ENCODE measurements at regions not wholly inside any gene's neighbourhood (a gene's known extent, or its start where the extent isn't known, plus 50 kb on each side); places are given as distances from the start of the nearest gene placed in this dataset.

- no peaks in the 10 kb centered on the region for H3K27me3 ChIP-seq (ENCODE audit: insufficient read depth, low read length)
- H3K9me3 ChIP-seq (ENCODE audit: insufficient read depth, low read depth, low read length) = 0 out of 2 replicates have a peak, but pooled peaks cover 4% of the 10 kb centered on the region
- no peak overlapping the region for H3K9ac ChIP-seq (ENCODE audit: low read depth, low read length)
- no peak overlapping the region for H3K27ac ChIP-seq (ENCODE audit: low read length)
- H3K36me3 ChIP-seq (ENCODE audit: insufficient read depth, low read depth, low read length) = no peaks in the 10 kb centered on the region
- H3K4me1 ChIP-seq (ENCODE audit: insufficient read depth, low read length) = peaks cover 7% of the 10 kb centered on the region; the same call in 1 of the 2 replicates
- H3K4me3 ChIP-seq (ENCODE audit: low read length) = no peak overlapping the region
These were observed 409.9 kb downstream of the MZT1 start for GRCh38 chr13:72317346-72318109.

DNA sequence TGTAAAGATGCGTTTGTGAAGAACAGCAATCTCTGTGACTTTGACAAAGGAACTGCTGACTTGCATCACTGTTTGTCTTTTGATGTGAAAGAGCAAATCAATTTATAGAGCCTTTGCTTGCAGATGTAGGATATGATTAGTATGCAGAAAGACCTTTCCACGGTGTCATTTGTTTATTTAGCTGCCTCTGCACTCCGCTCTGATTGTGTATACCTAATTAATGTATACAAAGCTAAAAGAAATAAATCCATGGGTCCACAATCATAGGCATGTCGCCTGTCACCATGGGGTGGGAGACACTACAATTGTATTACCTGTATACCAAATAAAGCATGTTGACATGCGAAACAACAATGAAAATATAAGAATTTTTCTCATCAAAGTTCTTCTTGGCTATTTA is 410.7 kb downstream of the MZT1 start:
- Histone ChIP-seq H3K4me1 (ENCODE audit: insufficient read depth, low read length) (peaks cover 7% of the 10 kb centered on the region; the same call in 1 of the 2 replicates), H3K36me3 (ENCODE audit: insufficient read depth, low read depth, low read length) (no peaks in the 10 kb centered on the region), H3K9me3 (ENCODE audit: insufficient read depth, low read depth, low read length) (0 out of 2 replicates have a peak, but pooled peaks cover 4% of the 10 kb centered on the region), H3K27ac (ENCODE audit: low read length) (no peak overlapping the region), H3K27me3 (ENCODE audit: insufficient read depth, low read length) (no peaks in the 10 kb centered on the region), H3K4me3 (ENCODE audit: low read length) (no peak overlapping the region), H3K9ac (ENCODE audit: low read depth, low read length) (no peak overlapping the region)

GRCh38 chr13:72315312-72315711 is 412.1 kb downstream of the MZT1 start:
- Histone ChIP-seq H3K4me3 (ENCODE audit: low read length) (no peak overlapping the region), H3K27ac (ENCODE audit: low read length) (no peak overlapping the region), H3K27me3 (ENCODE audit: insufficient read depth, low read length) (no peaks in the 10 kb centered on the region), H3K36me3 (ENCODE audit: insufficient read depth, low read depth, low read length) (no peaks in the 10 kb centered on the region), H3K9ac (ENCODE audit: low read depth, low read length) (no peak overlapping the region), H3K4me1 (ENCODE audit: insufficient read depth, low read length) (peaks cover 7% of the 10 kb centered on the region; the same call in 1 of the 2 replicates), H3K9me3 (ENCODE audit: insufficient read depth, low read depth, low read length) (no peaks in the 10 kb centered on the region)

DNA sequence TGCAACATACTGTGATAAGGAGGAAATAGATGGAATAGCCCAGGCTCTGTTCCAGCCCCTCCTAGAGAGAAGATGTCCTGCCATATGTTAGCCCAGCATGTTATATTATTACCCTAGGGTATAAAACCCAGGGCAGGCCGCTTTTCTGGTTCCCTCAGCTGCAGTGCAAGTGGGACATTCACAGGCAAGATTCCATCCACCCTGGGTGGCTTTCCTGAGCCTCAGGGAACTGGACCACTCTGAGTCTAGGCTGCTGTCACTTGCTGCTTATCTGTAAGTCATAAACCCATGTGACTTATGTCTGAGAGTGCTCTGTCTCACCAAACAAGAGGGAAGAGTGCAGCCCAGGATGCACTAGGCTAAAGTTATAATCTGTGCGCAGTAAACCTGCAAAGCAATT is 413.2 kb downstream of the MZT1 start:
- Histone ChIP-seq H3K36me3 (ENCODE audit: insufficient read depth, low read depth, low read length) (no peaks in the 10 kb centered on the region), H3K27me3 (ENCODE audit: insufficient read depth, low read length) (no peaks in the 10 kb centered on the region), H3K9me3 (ENCODE audit: insufficient read depth, low read depth, low read length) (no peaks in the 10 kb centered on the region), H3K4me1 (ENCODE audit: insufficient read depth, low read length) (peaks cover 7% of the 10 kb centered on the region; the same call in 1 of the 2 replicates), H3K9ac (ENCODE audit: low read depth, low read length) (no peak overlapping the region), H3K27ac (ENCODE audit: low read length) (no peak overlapping the region), H3K4me3 (ENCODE audit: low read length) (no peak overlapping the region)

GRCh38 chr13:72313546-72313945 is 413.9 kb downstream of the MZT1 start:
- H3K27ac ChIP-seq (ENCODE audit: low read length) = no peak overlapping the region
- no peaks in the 10 kb centered on the region for H3K36me3 ChIP-seq (ENCODE audit: insufficient read depth, low read depth, low read length)
- H3K9me3 ChIP-seq (ENCODE audit: insufficient read depth, low read depth, low read length) = no peaks in the 10 kb centered on the region
- H3K4me3 ChIP-seq (ENCODE audit: low read length) = no peak overlapping the region
- no peaks in the 10 kb centered on the region for H3K27me3 ChIP-seq (ENCODE audit: insufficient read depth, low read length)
- H3K9ac ChIP-seq (ENCODE audit: low read depth, low read length) = no peak overlapping the region
- peaks cover 2% of the 10 kb centered on the region; the same call in 1 of the 2 replicates for H3K4me1 ChIP-seq (ENCODE audit: insufficient read depth, low read length)

DNA sequence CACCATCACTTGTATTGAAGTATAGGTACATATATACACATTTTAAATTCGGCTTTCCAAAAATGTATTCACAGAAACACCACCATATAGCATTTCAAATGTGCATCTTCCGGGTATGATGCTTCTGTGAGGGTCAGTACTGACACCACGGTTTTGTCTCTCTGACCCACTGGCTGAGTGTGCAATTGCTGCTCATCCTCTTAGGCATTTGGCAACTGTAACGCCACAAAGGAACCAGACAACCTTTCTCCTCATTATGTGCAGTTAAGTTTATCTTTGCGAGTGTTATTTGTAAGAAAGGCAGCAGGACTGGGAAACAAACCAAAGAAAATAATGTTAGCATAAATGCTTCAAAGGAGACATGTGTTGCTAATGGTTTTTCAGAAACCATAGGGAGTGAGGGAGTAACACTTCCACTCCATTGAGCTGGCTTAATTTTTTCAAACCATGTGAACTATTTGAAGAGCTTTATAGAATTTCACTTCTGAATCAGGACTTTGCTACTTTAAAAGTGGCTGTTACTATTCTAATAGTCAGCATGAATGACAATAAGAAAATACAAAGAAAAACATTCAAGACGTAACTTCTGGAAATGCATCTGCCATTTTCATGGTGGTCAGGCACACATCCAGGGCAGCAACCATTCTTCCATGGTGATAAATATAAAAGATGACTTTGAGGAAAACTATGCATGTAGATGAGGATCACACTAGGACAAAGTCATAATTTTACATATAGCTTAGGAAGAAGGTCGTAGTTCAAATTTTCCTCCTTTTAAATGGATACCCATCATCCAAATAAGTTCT is 423.3 kb downstream of the MZT1 start:
- Histone ChIP-seq H3K4me1 (ENCODE audit: insufficient read depth, low read length) (peaks cover 6% of the 10 kb centered on the region; the same call in 1 of the 2 replicates), H3K36me3 (ENCODE audit: insufficient read depth, low read depth, low read length) (no peaks in the 10 kb centered on the region), H3K27ac (ENCODE audit: low read length) (no peak overlapping the region), H3K27me3 (ENCODE audit: insufficient read depth, low read length) (no peaks in the 10 kb centered on the region), H3K9me3 (ENCODE audit: insufficient read depth, low read depth, low read length) (no peaks in the 10 kb centered on the region), H3K4me3 (ENCODE audit: low read length) (no peak overlapping the region), H3K9ac (ENCODE audit: low read depth, low read length) (no peak overlapping the region)

DNA sequence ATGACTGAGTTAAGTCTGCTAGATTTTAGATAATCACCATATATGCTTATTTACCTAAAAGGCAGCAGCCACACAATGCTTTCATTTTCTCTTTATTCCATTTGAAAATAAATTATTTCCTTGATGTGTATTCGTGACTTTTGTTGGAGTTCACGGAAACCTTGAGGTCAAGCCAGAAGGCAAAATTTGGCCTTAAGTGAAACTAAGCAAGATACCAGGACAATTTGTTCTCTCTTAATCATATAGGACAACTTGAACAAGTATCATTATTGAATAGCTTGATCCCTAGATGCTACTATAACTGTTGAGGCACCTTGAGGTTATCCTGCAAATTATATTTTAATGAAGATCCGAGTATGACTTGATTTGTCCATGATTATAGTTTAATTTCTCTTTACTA is 429.2 kb upstream of the DACH1 start:
- H3K27me3 ChIP-seq (ENCODE audit: insufficient read depth, low read length) = no peaks in the 10 kb centered on the region
- H3K27ac ChIP-seq (ENCODE audit: low read length) = no peak overlapping the region
- H3K4me3 ChIP-seq (ENCODE audit: low read length) = no peak overlapping the region
- H3K9me3 ChIP-seq (ENCODE audit: insufficient read depth, low read depth, low read length) = no peaks in the 10 kb centered on the region
- peaks cover 20% of the 10 kb centered on the region; the same call in 1 of the 2 replicates for H3K4me1 ChIP-seq (ENCODE audit: insufficient read depth, low read length)
- H3K36me3 ChIP-seq (ENCODE audit: insufficient read depth, low read depth, low read length) = no peaks in the 10 kb centered on the region
- no peak overlapping the region for H3K9ac ChIP-seq (ENCODE audit: low read depth, low read length)

- Histone ChIP-seq H3K27me3 (ENCODE audit: insufficient read depth, low read length) (no peaks in the 10 kb centered on the region), H3K36me3 (ENCODE audit: insufficient read depth, low read depth, low read length) (no peaks in the 10 kb centered on the region), H3K27ac (ENCODE audit: low read length) (no peak overlapping the region), H3K4me3 (ENCODE audit: low read length) (no peak overlapping the region), H3K4me1 (ENCODE audit: insufficient read depth, low read length) (peaks cover 20% of the 10 kb centered on the region; the same call in 1 of the 2 replicates), H3K9me3 (ENCODE audit: insufficient read depth, low read depth, low read length) (no peaks in the 10 kb centered on the region), H3K9ac (ENCODE audit: low read depth, low read length) (no peak overlapping the region)
These were observed 428.1 kb upstream of the DACH1 start for GRCh38 chr13:72295153-72295552.

- H3K9me3 ChIP-seq (ENCODE audit: insufficient read depth, low read depth, low read length) = peaks cover 5% of the 10 kb centered on the region; the same call in 1 of the 2 replicates
- no peak overlapping the region for H3K4me3 ChIP-seq (ENCODE audit: low read length)
- no peaks in the 10 kb centered on the region for H3K27me3 ChIP-seq (ENCODE audit: insufficient read depth, low read length)
- H3K27ac ChIP-seq (ENCODE audit: low read length) = no peak overlapping the region
- H3K36me3 ChIP-seq (ENCODE audit: insufficient read depth, low read depth, low read length) = no peaks in the 10 kb centered on the region
- H3K9ac ChIP-seq (ENCODE audit: low read depth, low read length) = no peak overlapping the region
- peaks cover 14% of the 10 kb centered on the region; the same call in 1 of the 2 replicates for H3K4me1 ChIP-seq (ENCODE audit: insufficient read depth, low read length)
These were observed 426.2 kb upstream of the DACH1 start for GRCh38 chr13:72293206-72293605.

DNA sequence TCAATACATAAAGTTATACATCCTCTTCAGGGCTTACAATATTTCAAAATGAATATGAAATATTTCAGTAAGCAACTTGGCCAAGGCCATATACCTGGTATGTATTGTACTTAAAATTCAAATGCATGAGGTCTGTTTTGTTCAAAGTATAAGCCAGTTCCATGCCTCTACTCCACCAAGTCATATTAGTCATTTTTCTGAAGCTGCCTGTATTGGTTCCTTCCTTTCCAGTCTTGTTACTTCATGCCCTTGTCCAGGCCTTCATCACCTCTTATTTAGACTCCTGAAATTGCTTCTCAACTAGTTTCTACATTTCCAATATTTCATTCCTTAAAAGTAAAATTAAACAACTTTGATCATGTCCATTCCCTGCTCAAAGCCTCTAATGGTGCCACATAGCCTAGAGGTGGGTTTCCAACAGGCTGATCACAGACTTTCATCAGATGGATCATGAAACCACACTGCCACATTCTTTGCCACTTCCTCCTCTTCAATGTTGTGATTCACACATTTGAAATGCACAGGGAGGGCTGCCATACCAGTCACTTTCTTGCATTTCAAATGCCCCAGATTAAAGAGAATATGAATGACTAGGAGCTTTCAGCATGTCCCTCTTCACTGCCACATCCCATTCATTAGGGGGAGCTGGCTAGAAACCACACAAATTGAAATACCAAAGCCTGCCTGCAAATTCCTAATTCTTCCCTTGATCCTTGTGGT is 424.1 kb upstream of the DACH1 start:
- Histone ChIP-seq H3K36me3 (ENCODE audit: insufficient read depth, low read depth, low read length) (no peaks in the 10 kb centered on the region), H3K4me1 (ENCODE audit: insufficient read depth, low read length) (peaks cover 10% of the 10 kb centered on the region; the same call in 1 of the 2 replicates), H3K9ac (ENCODE audit: low read depth, low read length) (no peak overlapping the region), H3K27me3 (ENCODE audit: insufficient read depth, low read length) (no peaks in the 10 kb centered on the region), H3K9me3 (ENCODE audit: insufficient read depth, low read depth, low read length) (peaks cover 5% of the 10 kb centered on the region; the same call in 1 of the 2 replicates), H3K27ac (ENCODE audit: low read length) (no peak overlapping the region), H3K4me3 (ENCODE audit: low read length) (no peak overlapping the region)

DNA sequence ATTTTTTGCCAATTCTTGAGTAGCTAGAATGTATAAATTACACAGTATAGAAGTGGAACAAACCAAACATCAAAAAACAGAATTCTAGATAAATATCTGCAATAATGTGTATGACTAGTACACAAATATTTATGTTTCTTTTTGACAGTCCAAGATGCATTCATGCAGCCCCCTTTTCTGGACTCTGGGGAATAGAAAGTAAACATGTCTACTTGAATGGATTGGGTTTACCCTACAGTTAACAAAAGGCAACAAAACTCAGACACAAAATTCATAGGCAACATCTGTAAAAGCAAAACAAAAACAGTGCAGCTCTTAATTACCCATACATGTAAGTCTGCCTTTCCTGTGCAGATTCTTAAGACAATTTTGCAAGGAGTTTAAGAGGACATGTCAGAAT is 419.4 kb upstream of the DACH1 start:
- Histone ChIP-seq H3K36me3 (ENCODE audit: insufficient read depth, low read depth, low read length) (no peaks in the 10 kb centered on the region), H3K27me3 (ENCODE audit: insufficient read depth, low read length) (no peaks in the 10 kb centered on the region), H3K9ac (ENCODE audit: low read depth, low read length) (no peak overlapping the region), H3K4me3 (ENCODE audit: low read length) (no peak overlapping the region), H3K4me1 (ENCODE audit: insufficient read depth, low read length) (peaks cover under 1% of the 10 kb centered on the region; the same call in 1 of the 2 replicates), H3K27ac (ENCODE audit: low read length) (no peak overlapping the region), H3K9me3 (ENCODE audit: insufficient read depth, low read depth, low read length) (peaks cover 5% of the 10 kb centered on the region; the same call in 1 of the 2 replicates)
